ENCODE measurements at regions not wholly inside any gene's neighbourhood (a gene's known extent, or its start where the extent isn't known, plus 50 kb on each side); places are given as distances from the start of the nearest gene placed in this dataset.

DNA sequence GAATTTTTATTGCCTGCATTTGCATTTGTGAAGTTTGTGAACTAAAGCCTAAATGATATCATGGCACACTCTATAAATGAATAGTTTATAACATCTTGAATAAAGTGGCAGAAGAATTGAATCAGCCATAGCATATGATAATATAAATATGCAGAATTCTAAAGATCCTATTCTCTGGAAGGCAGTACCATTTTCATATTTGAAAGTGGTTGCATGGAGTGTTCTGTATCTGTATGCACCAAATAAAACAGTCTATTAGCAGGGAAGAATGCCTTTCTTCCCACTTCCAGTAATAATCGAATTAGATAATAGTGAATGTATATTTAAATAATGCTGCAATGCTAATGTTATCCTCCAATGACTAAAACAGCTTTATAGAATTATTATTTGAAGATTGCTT lies 57.9 kb upstream of the TRIM67 start:
- in situ Hi-C loops (cut with MboI) (loop anchor here (5.0 kb wide), 1 partner anchor 182 kb away; no protein-coding TSS in a partner anchor), intact Hi-C loops (cut with micrococcal nuclease) (no loop called here)
- Histone ChIP-seq H3K27me3 (ENCODE audit: control insufficient read depth in 2 of 2, insufficient read depth in 2 of 2, low read length in 2 of 2) (peaks cover 11 to 26% of the 10 kb centered on the region in 2 experiments; a peak in 4 of 5 replicates), H3K9me3 (replicated peaks; ENCODE audit: control insufficient read depth, insufficient read depth, low read depth, low read length) (no peaks in the 10 kb centered on the region), H2AFZ (ENCODE audit: low read depth, low read length) (no peak overlapping the region), H3K4me3 (no peak overlapping the region), H3K9ac (ENCODE audit: insufficient read depth in 1 of 2, low read depth in 2 of 2, low read length in 2 of 2) (no peak overlapping the region), H3K36me3 (ENCODE audit: control insufficient read depth, insufficient read depth, low read length) (no peaks in the 10 kb centered on the region), H3K9me1 (ENCODE audit: control insufficient read depth, insufficient read depth, low read length) (no peaks in the 10 kb centered on the region), H3K27ac (ENCODE audit: extremely low read depth, low read depth, low read length) (no peak overlapping the region), H3K79me2 (ENCODE audit: control insufficient read depth, insufficient read depth, low read length) (no peaks in the 10 kb centered on the region), H3K4me1 (replicated peaks in 1 of 2; ENCODE audit: control insufficient read depth in 2 of 2, insufficient read depth in 2 of 2, low read length in 2 of 2) (peaks cover 0 to 5% of the 10 kb centered on the region in 2 experiments; a peak in 1 of 5 replicates), H4K20me1 (replicated peaks; ENCODE audit: control insufficient read depth, insufficient read depth, low read length) (no peaks in the 10 kb centered on the region), H3K4me2 (ENCODE audit: insufficient read depth, low read length) (no peak overlapping the region)
- ChIA-PET POLR2A (no interaction called here), CTCF (ENCODE audit: low intra/inter-chr PET ratio) (no interaction called here)
- TF ChIP-seq PCBP2 (IDR thresholded peaks at IDR 0.05; ENCODE audit: low read depth, low read length, poor library complexity, severe bottlenecking), result no peak
- no peak for TF ChIP-seq MYC (IDR thresholded peaks at IDR 0.05; ENCODE audit: low read depth, low read length)
- no peak for TF ChIP-seq MYC (CRISPR knock-in tag; IDR thresholded peaks at IDR 0.05; ENCODE audit: borderline replicate concordance, low read depth)
- no peak for TF ChIP-seq CCAR2 (IDR thresholded peaks at IDR 0.05; ENCODE audit: low read depth, low read length)
- TF ChIP-seq ZNF561 (CRISPR knock-in tag; conservative IDR thresholded peaks at IDR 0.05), result no peak
- no TSS peak for BruUV-seq (replicated peaks)
- FAIRE-seq (no peak), ATAC-seq (no peak), DNase-seq (ENCODE audit: extremely low read depth in 1 of 4, low spot score in 3 of 4) (no peak)
- WGBS (ENCODE audit: insufficient coverage, low coverage, missing lambda C conversion rate), result 0% methylated on average over 1 of the region's 1 CpG

Measured in K562 (cell line).